ENCODE measurements at regions not wholly inside any gene's neighbourhood (a gene's known extent, or its start where the extent isn't known, plus 50 kb on each side); places are given as distances from the start of the nearest gene placed in this dataset.

DNA sequence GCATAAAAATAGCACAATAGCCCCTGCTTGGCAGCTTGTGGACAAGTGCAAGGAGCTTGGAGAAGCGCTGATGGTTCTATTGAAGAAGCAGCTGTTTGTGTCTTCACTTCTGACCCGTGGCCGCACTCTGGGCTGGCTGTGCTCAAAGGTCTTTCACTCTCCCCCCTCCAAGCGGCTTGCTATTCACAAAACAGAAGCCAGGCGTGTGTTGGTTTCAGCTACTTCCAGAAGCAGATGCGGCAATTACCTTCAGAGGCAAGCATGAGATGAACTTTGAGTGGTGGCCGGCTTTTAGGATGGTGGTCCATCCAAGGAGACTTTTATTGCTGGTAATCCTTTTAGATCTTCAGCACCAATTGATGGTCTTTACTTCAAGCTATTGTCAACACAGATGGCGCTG is 188.5 kb upstream of the ARGLU1 start:
- POLR2A ChIA-PET, result no interaction called here
- TF ChIP-seq, protein P1, sequence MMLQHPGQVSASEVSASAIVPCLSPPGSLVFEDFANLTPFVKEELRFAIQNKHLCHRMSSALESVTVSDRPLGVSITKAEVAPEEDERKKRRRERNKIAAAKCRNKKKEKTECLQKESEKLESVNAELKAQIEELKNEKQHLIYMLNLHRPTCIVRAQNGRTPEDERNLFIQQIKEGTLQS (IDR thresholded peaks at IDR 0.05), result no peak
- TF ChIP-seq CEBPB (IDR thresholded peaks at IDR 0.05; ENCODE audit: low read depth) (no peak), POLR2A (IDR thresholded peaks at IDR 0.05; ENCODE audit: borderline replicate concordance, extremely low read depth, insufficient read depth, insufficient read length) (no peak), SP1 (IDR thresholded peaks at IDR 0.05; ENCODE audit: low read depth) (no peak), ELF1 (IDR thresholded peaks at IDR 0.05; ENCODE audit: borderline replicate concordance, low read depth) (no peak), JUND (IDR thresholded peaks at IDR 0.05) (no peak), EGR1 (IDR thresholded peaks at IDR 0.05; ENCODE audit: low read depth) (no peak), FOSL1 (IDR thresholded peaks at IDR 0.05; ENCODE audit: low read depth) (no peak), RAD21 (IDR thresholded peaks at IDR 0.05; ENCODE audit: low read depth) (no peak), POLR2AphosphoS5 (IDR thresholded peaks at IDR 0.05; ENCODE audit: low read depth, low read length) (no peak), YY1 (IDR thresholded peaks at IDR 0.05; ENCODE audit: extremely low read depth, insufficient replicate concordance, low read depth, low read length) (no peak)
- TF ChIP-seq, protein P2, sequence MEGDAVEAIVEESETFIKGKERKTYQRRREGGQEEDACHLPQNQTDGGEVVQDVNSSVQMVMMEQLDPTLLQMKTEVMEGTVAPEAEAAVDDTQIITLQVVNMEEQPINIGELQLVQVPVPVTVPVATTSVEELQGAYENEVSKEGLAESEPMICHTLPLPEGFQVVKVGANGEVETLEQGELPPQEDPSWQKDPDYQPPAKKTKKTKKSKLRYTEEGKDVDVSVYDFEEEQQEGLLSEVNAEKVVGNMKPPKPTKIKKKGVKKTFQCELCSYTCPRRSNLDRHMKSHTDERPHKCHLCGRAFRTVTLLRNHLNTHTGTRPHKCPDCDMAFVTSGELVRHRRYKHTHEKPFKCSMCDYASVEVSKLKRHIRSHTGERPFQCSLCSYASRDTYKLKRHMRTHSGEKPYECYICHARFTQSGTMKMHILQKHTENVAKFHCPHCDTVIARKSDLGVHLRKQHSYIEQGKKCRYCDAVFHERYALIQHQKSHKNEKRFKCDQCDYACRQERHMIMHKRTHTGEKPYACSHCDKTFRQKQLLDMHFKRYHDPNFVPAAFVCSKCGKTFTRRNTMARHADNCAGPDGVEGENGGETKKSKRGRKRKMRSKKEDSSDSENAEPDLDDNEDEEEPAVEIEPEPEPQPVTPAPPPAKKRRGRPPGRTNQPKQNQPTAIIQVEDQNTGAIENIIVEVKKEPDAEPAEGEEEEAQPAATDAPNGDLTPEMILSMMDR (IDR thresholded peaks at IDR 0.05 in 2 of 3, conservative IDR thresholded peaks at IDR 0.05 in 1 of 3; ENCODE audit: borderline replicate concordance in 1 of 3, insufficient read depth in 1 of 3, low read depth in 2 of 3, low read length in 2 of 3), result no peak
- TF ChIP-seq, protein P3, sequence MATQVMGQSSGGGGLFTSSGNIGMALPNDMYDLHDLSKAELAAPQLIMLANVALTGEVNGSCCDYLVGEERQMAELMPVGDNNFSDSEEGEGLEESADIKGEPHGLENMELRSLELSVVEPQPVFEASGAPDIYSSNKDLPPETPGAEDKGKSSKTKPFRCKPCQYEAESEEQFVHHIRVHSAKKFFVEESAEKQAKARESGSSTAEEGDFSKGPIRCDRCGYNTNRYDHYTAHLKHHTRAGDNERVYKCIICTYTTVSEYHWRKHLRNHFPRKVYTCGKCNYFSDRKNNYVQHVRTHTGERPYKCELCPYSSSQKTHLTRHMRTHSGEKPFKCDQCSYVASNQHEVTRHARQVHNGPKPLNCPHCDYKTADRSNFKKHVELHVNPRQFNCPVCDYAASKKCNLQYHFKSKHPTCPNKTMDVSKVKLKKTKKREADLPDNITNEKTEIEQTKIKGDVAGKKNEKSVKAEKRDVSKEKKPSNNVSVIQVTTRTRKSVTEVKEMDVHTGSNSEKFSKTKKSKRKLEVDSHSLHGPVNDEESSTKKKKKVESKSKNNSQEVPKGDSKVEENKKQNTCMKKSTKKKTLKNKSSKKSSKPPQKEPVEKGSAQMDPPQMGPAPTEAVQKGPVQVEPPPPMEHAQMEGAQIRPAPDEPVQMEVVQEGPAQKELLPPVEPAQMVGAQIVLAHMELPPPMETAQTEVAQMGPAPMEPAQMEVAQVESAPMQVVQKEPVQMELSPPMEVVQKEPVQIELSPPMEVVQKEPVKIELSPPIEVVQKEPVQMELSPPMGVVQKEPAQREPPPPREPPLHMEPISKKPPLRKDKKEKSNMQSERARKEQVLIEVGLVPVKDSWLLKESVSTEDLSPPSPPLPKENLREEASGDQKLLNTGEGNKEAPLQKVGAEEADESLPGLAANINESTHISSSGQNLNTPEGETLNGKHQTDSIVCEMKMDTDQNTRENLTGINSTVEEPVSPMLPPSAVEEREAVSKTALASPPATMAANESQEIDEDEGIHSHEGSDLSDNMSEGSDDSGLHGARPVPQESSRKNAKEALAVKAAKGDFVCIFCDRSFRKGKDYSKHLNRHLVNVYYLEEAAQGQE (IDR thresholded peaks at IDR 0.05; ENCODE audit: low read depth), result no peak
- no TSS peak for BruUV-seq (replicated peaks)

More for the DNA sequence above, 188.5 kb upstream of the ARGLU1 start:
- no peak overlapping the region for H3K9ac ChIP-seq (ENCODE audit: low read length)
- ChIA-PET RAD21 (ENCODE audit: low non-redundant PET in 1 of 2, low total read pairs in 2 of 2, uncharacterized antibody in 2 of 2, unreplicated experiment in 2 of 2) (no interaction called here), CTCF (no interaction called here)
- H3K79me2 ChIP-seq (ENCODE audit: insufficient read depth, low read length), result no peaks in the 10 kb centered on the region
- H3K4me1 ChIP-seq (ENCODE audit: control insufficient read depth in 1 of 2, insufficient read depth in 2 of 2, low read length in 2 of 2), result no peaks in the 10 kb centered on the region
- H3K9me2 ChIP-seq (ENCODE audit: insufficient read depth), result no peaks in the 10 kb centered on the region
- no peaks in the 10 kb centered on the region for H3K36me3 ChIP-seq (ENCODE audit: control insufficient read depth in 1 of 2, insufficient read depth in 2 of 2, low read length in 2 of 2)
- H3K9me3 ChIP-seq (ENCODE audit: control insufficient read depth in 1 of 2, insufficient read depth in 1 of 2, low read depth in 1 of 2, low read length in 2 of 2), result no peaks in the 10 kb centered on the region
- H3K4me2 ChIP-seq (ENCODE audit: low read length), result no peak overlapping the region
- no peak overlapping the region for H2AFZ ChIP-seq (ENCODE audit: low read depth, low read length, poor library complexity, severe bottlenecking)
- no peak overlapping the region for H3K27ac ChIP-seq (ENCODE audit: low read depth, low read length)
- DNase-seq (ENCODE audit: low read depth, low spot score), result no peak
- ATAC-seq, result no peak
- no peaks in the 10 kb centered on the region for H4K20me1 ChIP-seq (ENCODE audit: insufficient read depth)
- H3K27me3 ChIP-seq (ENCODE audit: insufficient read depth, low read length), result peaks cover 32% of the 10 kb centered on the region
- intact Hi-C loops (cut with micrococcal nuclease), result no loop called here
- no peak overlapping the region for H3K4me3 ChIP-seq (replicated peaks in 1 of 2; ENCODE audit: low read depth in 1 of 2, low read length in 2 of 2)
